GM20431 (cell line): ENCODE measurements at regions not wholly inside any gene's neighbourhood (a gene's known extent, or its start where the extent isn't known, plus 50 kb on each side); places are given as distances from the start of the nearest gene placed in this dataset.

Experiments
- in situ Hi-C: fragments of 300-500 bp; cut with MseI, MboI; formaldehyde crosslinking; loops from one replicate; pipeline ENCODE4 v1.15.0; 2020; ENCODE audit warnings: low sequenced_read_pairs; ENCODE audit not compliant: unreplicated experiment

DNA sequence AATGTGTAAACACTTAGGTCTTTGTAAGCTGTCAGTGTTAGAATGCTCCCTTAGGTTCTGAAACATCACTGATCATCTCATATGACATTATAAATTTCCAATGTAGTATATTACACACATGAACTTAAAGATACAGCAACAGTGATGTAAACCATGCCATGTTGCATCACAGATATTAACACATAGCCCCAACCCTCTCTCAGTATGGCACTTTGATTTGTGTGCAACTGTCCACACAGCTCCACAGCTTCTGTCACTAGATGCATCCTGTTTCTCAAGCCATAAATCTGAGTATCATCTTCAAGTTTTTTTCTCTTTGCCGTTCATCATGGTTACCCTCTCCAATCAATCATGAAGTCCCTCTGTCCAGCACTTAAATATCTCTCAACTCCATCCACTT, 69.2 kb upstream of the LRP1B start:
- in situ Hi-C loops, result no loop called here

DNA sequence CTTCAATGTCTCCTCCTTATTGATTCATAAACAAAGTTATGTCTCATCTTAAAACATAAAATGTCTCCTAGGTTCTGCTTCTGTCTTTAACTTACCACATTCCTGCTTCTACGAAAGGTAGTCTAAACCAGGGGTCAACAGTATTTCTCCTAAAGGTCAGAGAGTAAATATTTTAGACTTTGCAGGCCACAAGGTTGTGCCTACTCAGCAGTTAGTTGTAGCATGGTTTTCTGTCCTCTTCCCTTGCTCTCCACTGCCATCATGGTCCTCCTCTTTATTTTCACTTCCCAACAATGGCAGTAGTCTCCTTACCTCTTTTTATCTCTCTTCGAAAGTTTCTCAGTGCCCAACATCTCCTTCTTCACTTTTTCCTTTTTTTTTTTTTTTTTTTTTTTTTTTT, 68.3 kb upstream of the LRP1B start:
- in situ Hi-C loops, result no loop called here

DNA sequence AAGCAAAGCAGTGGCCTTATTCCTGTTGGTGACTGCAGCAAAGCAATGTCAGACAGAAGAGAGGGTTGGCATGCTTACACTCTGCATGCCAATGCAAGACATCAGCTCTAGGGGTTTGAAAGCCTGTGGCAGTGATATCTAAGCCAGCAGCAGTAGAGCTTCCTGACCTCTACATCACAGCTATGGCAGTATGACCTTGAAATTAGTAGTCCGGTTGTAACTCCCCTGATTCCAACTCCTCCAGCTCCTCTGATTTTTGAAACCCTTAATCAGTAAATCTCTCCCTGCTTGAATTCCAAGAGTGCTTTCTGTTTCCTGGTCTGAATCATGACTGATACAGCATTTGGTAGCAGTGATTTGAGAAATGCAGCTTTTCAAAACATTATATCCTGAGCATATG, 60.0 kb upstream of the LRP1B start:
- in situ Hi-C loops, result no loop called here

DNA sequence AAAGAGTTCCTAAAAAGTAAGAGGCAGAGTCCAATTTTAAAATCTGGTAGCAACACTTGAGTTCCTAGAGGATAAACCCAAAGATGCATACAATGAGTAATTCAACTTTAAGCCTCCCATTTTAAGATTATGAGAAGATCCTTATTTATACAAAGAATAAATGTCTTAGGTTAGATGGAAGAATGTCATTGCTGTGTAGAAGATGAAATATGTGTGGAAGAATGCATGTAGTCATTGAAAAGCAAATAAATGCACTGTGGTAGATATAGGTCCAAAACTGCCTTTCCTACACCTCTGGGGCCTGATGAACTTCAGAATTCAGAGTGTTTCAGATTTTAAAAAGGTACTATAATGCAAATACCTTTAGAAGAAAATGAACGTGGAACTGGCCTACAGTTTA, 58.7 kb upstream of the LRP1B start:
- in situ Hi-C loops, result no loop called here

DNA sequence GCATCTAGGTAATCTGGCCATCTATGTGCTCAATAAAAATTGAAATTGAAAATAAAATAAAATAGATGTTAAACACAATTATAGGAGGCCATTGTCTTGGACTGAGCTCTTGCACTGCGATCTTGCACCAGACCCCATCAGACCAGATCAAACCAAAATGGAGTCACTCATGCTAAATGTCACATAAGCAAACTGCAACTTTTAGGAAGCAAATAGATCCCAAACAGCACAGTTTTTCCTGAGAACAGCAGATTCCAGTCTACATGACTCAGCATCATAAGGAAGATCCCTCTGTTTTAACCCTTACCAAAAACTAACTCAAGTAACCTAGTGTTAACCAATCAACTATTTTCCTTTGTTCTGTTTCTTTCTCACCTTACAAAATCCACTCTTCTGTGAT, 57.7 kb upstream of the LRP1B start:
- in situ Hi-C loops, result no loop called here

DNA sequence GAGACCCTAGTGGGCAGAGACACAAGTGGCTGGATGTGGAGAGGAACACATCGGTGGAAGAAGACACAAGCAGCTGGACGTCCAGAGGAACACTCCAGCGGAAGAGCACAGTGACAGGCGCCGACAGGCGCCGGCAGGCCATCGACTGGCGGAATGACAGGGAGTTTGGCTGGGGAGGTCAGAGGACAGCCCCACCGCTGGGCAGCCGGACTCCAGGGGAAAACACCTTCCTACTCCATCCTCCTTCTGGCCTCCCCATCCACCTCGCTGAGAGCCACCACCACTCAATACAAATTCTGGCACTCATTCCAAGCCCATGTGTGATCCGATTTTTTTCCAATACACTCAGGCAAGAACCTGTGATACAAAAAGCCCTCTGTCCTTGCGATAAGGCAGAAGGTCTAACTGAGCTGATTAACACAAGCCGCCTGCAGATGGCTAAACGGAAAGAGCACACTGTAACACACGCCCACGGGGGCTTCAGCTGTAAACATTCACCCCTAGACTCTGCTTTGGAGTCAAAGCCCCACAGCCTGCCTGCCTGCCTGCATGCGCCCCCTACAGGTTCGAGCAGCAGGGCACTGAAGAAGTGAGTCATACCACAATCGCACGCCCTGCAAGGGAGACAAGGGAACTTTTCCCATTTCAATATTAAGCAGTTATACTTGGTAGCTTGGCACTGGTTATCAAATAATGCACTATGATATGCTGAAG, 50.2 kb upstream of the LRP1B start:
- in situ Hi-C loops, result no loop called here
